ENCODE measurements at regions not wholly inside any gene's neighbourhood (a gene's known extent, or its start where the extent isn't known, plus 50 kb on each side); places are given as distances from the start of the nearest gene placed in this dataset.

- TF ChIP-seq, protein P1, sequence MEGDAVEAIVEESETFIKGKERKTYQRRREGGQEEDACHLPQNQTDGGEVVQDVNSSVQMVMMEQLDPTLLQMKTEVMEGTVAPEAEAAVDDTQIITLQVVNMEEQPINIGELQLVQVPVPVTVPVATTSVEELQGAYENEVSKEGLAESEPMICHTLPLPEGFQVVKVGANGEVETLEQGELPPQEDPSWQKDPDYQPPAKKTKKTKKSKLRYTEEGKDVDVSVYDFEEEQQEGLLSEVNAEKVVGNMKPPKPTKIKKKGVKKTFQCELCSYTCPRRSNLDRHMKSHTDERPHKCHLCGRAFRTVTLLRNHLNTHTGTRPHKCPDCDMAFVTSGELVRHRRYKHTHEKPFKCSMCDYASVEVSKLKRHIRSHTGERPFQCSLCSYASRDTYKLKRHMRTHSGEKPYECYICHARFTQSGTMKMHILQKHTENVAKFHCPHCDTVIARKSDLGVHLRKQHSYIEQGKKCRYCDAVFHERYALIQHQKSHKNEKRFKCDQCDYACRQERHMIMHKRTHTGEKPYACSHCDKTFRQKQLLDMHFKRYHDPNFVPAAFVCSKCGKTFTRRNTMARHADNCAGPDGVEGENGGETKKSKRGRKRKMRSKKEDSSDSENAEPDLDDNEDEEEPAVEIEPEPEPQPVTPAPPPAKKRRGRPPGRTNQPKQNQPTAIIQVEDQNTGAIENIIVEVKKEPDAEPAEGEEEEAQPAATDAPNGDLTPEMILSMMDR (IDR thresholded peaks at IDR 0.05), result no peak
- no peak for TF ChIP-seq POLR2A (IDR thresholded peaks at IDR 0.05)
These were observed 102.8 kb upstream of the MTPN start for GRCh38 chr7:136079934-136080333.
